Naive thymus-derived CD8-positive, alpha-beta T cell (primary cell): ENCODE measurements at regions not wholly inside any gene's neighbourhood (a gene's known extent, or its start where the extent isn't known, plus 50 kb on each side); places are given as distances from the start of the nearest gene placed in this dataset.
"Not testable (repeated sequence)": the region's sequence is repeated elsewhere in the genome, so short reads cannot be mapped to it uniquely, and the experiment has no call there.

Experiments
- ATAC-seq, 2 donors: fragments of 150-1000 bp; cut with Tn5 transposase in 1 of 2; sonication (Bioruptor Pico), chemical (Tn5 transposase) in 1 of 2; 1 replicate in 1 of 2; 2 replicates in 1 of 2; pipeline ENCODE4 v1.10.0; 2021; ENCODE audit warnings: mild to moderate bottlenecking in 2 of 2, moderate library complexity in 2 of 2
- POLR2A ChIA-PET: fragments of 350-600 bp; sonication (Branson Sonifier 250); formaldehyde crosslinking; loops from one replicate; lab custom pipeline; 2021; ENCODE audit warnings: antibody characterized with exemption; lab: Charles Lee
- DNase-seq, 10 donors: peaks; one replicate each; pipeline versions ENCODE4 v3.0.0 to v3.0.0-alpha.2; 2020 to 2022
- H3K27ac Mint-ChIP-seq, 10 donors: one replicate each; pipeline ENCODE4 v1.8.0; 2020 to 2022; ENCODE audit warnings: mild to moderate bottlenecking in 10 of 10, mixed read lengths in 10 of 10, moderate library complexity in 4 of 10, inconsistent platforms in 1 of 10
- H3K27me3 Mint-ChIP-seq, 5 donors: one replicate each; pipeline ENCODE4 v1.8.0; 2021 to 2022; ENCODE audit warnings: mixed read lengths in 5 of 5
- H3K36me3 Mint-ChIP-seq, 3 donors: one replicate each; pipeline ENCODE4 v1.8.0; 2020 to 2022; ENCODE audit warnings: mixed read lengths in 3 of 3, mild to moderate bottlenecking in 2 of 3, inconsistent platforms in 1 of 3
- H3K4me1 Mint-ChIP-seq, 4 donors: one replicate each; pipeline ENCODE4 v1.8.0; 2021 to 2022; ENCODE audit warnings: mixed read lengths in 4 of 4
- H3K4me3 Mint-ChIP-seq, 10 donors: one replicate each; pipeline ENCODE4 v1.8.0; 2020 to 2022; ENCODE audit warnings: mild to moderate bottlenecking in 10 of 10, mixed read lengths in 10 of 10, moderate library complexity in 6 of 10, inconsistent platforms in 1 of 10
- H3K9me3 Mint-ChIP-seq, 9 donors: one replicate each; pipeline ENCODE4 v1.8.0; 2020 to 2022; ENCODE audit warnings: mixed read lengths in 9 of 9, mild to moderate bottlenecking in 3 of 9, inconsistent platforms in 1 of 9, moderate library complexity in 1 of 9

- no peak for ATAC-seq
- no peaks in the 10 kb centered on the region for H3K36me3 Mint-ChIP-seq
- DNase-seq: no peak
- POLR2A ChIA-PET: no interaction called here
- peaks cover 0 to 2% (median 0%) of the 10 kb centered on the region in 5 donors for H3K27me3 Mint-ChIP-seq
- no peaks in the 10 kb centered on the region for H3K9me3 Mint-ChIP-seq
- H3K4me1 Mint-ChIP-seq: peaks cover 0 to 10% (median 5%) of the 10 kb centered on the region in 4 donors
- H3K4me3 Mint-ChIP-seq: no peak overlapping the region
- H3K27ac Mint-ChIP-seq: no peak overlapping the region
Measured at GRCh38 chr6:121929301-121929700, 470.2 kb upstream of the HSF2 start.

- DNase-seq (no peak), ATAC-seq (no peak)
- H3K27me3 Mint-ChIP-seq: peaks cover 0 to 2% (median 0%) of the 10 kb centered on the region in 5 donors
- no peaks in the 10 kb centered on the region for H3K36me3 Mint-ChIP-seq
- H3K4me3 Mint-ChIP-seq: no peak overlapping the region
- POLR2A ChIA-PET: no interaction called here
- H3K9me3 Mint-ChIP-seq: peaks cover 0 to 8% (median 0%) of the 10 kb centered on the region in 9 donors
- no peak overlapping the region for H3K27ac Mint-ChIP-seq
- no peaks in the 10 kb centered on the region for H3K4me1 Mint-ChIP-seq
Measured at GRCh38 chr6:121932076-121932991, 467.1 kb upstream of the HSF2 start.

- Mint-ChIP-seq H3K27ac (no peak overlapping the region), H3K9me3 (peaks cover 0 to 19% (median 5%) of the 10 kb centered on the region in 9 donors), H3K36me3 (peaks cover 0 to 3% (median 0%) of the 10 kb centered on the region in 3 donors), H3K27me3 (peaks cover 0 to 2% (median 0%) of the 10 kb centered on the region in 5 donors), H3K4me3 (no peak overlapping the region), H3K4me1 (no peaks in the 10 kb centered on the region)
- no peak for DNase-seq
- POLR2A ChIA-PET: no interaction called here
- no peak for ATAC-seq
Measured at GRCh38 chr6:121934451-121934850, 465.0 kb upstream of the HSF2 start.

GRCh38 chr6:121940728-121941127 lies 458.7 kb upstream of the HSF2 start:
- no peak overlapping the region for H3K27ac Mint-ChIP-seq
- H3K9me3 Mint-ChIP-seq: peaks cover 6 to 48% (median 21%) of the 10 kb centered on the region in 9 donors
- H3K4me3 Mint-ChIP-seq: no peak overlapping the region
- H3K27me3 Mint-ChIP-seq: no peaks in the 10 kb centered on the region
- POLR2A ChIA-PET: no interaction called here
- ATAC-seq (no peak), DNase-seq (no peak)
- H3K4me1 Mint-ChIP-seq: no peaks in the 10 kb centered on the region
- H3K36me3 Mint-ChIP-seq: peaks cover 2 to 21% (median 12%) of the 10 kb centered on the region in 3 donors

GRCh38 chr6:121944354-121944753 lies 455.1 kb upstream of the HSF2 start:
- H3K27me3 Mint-ChIP-seq: peaks cover 0 to 4% (median 0%) of the 10 kb centered on the region in 5 donors
- peaks cover 0 to 2% (median 0%) of the 10 kb centered on the region in 4 donors for H3K4me1 Mint-ChIP-seq
- POLR2A ChIA-PET: no interaction called here
- H3K9me3 Mint-ChIP-seq: peaks cover 3 to 36% (median 21%) of the 10 kb centered on the region in 9 donors
- H3K4me3 Mint-ChIP-seq: no peak overlapping the region
- DNase-seq: no peak
- H3K27ac Mint-ChIP-seq: no peak overlapping the region
- peaks cover 2 to 21% (median 12%) of the 10 kb centered on the region in 3 donors for H3K36me3 Mint-ChIP-seq
- ATAC-seq: no peak

- Mint-ChIP-seq H3K4me1 (peaks cover 0 to 5% (median 0%) of the 10 kb centered on the region in 4 donors), H3K27me3 (peaks cover 0 to 11% (median 3%) of the 10 kb centered on the region in 5 donors), H3K4me3 (no peak overlapping the region), H3K36me3 (peaks cover 0 to 3% (median 0%) of the 10 kb centered on the region in 3 donors), H3K27ac (no peak overlapping the region), H3K9me3 (peaks cover 0 to 7% (median 5%) of the 10 kb centered on the region in 9 donors)
- ATAC-seq (no peak), DNase-seq (no peak)
- POLR2A ChIA-PET: no interaction called here
Measured at GRCh38 chr6:121951123-121951522, 448.3 kb upstream of the HSF2 start.

- ATAC-seq (no peak), DNase-seq (no peak)
- H3K9me3 Mint-ChIP-seq: peaks cover 0 to 6% (median 0%) of the 10 kb centered on the region in 9 donors
- POLR2A ChIA-PET: no interaction called here
- no peaks in the 10 kb centered on the region for H3K36me3 Mint-ChIP-seq
- peaks cover 0 to 5% (median 0%) of the 10 kb centered on the region in 4 donors for H3K4me1 Mint-ChIP-seq
- H3K4me3 Mint-ChIP-seq: no peak overlapping the region
- H3K27ac Mint-ChIP-seq: no peak overlapping the region
- H3K27me3 Mint-ChIP-seq: peaks cover 0 to 11% (median 3%) of the 10 kb centered on the region in 5 donors
Measured at GRCh38 chr6:121951918-121952379, 447.5 kb upstream of the HSF2 start.

GRCh38 chr6:121955401-121955800 lies 444.1 kb upstream of the HSF2 start:
- ATAC-seq, H3K9me3 Mint-ChIP-seq, H3K27me3 Mint-ChIP-seq, H3K27ac Mint-ChIP-seq, H3K4me3 Mint-ChIP-seq, POLR2A ChIA-PET, DNase-seq, H3K36me3 Mint-ChIP-seq: not testable (repeated sequence)
- H3K4me1 Mint-ChIP-seq: peaks cover 12 to 16% (median 12%) of the 10 kb centered on the region in 4 donors

GRCh38 chr6:121956782-121957181 lies 442.7 kb upstream of the HSF2 start:
- Mint-ChIP-seq H3K4me1 (peaks cover 12 to 26% (median 14%) of the 10 kb centered on the region in 4 donors), H3K9me3 (peaks cover 0 to 3% (median 0%) of the 10 kb centered on the region in 9 donors), H3K27ac (no peak overlapping the region), H3K27me3 (peaks cover 0 to 3% (median 0%) of the 10 kb centered on the region in 5 donors), H3K4me3 (no peak overlapping the region), H3K36me3 (no peaks in the 10 kb centered on the region)
- ATAC-seq (no peak), DNase-seq (no peak)
- POLR2A ChIA-PET: no interaction called here

GRCh38 chr6:121959501-121959900 lies 440.0 kb upstream of the HSF2 start:
- Mint-ChIP-seq H3K4me1 (peaks cover 12 to 26% (median 14%) of the 10 kb centered on the region in 4 donors), H3K27ac (peak overlapping the region in 1 of 10 donors; percentile 26), H3K9me3 (peaks cover 0 to 3% (median 0%) of the 10 kb centered on the region in 9 donors), H3K36me3 (no peaks in the 10 kb centered on the region), H3K4me3 (peak overlapping the region in 8 of 10 donors; percentile 8 to 77 (median 58)), H3K27me3 (peaks cover 0 to 3% (median 0%) of the 10 kb centered on the region in 5 donors)
- peak; percentile 49 to 96 for ATAC-seq
- POLR2A ChIA-PET: no interaction called here
- DNase-seq: peak in 4 of 10 donors; percentile 1 to 60 (median 34)

- H3K27me3 Mint-ChIP-seq: no peaks in the 10 kb centered on the region
- no peak overlapping the region for H3K4me3 Mint-ChIP-seq
- DNase-seq: no peak
- H3K36me3 Mint-ChIP-seq: no peaks in the 10 kb centered on the region
- H3K9me3 Mint-ChIP-seq: peaks cover 0 to 4% (median 0%) of the 10 kb centered on the region in 9 donors
- H3K4me1 Mint-ChIP-seq: peaks cover 12 to 26% (median 14%) of the 10 kb centered on the region in 4 donors
- POLR2A ChIA-PET: no interaction called here
- no peak for ATAC-seq
- H3K27ac Mint-ChIP-seq: no peak overlapping the region
Measured at GRCh38 chr6:121961619-121962125, 437.8 kb upstream of the HSF2 start.

GRCh38 chr6:121963826-121964225 lies 435.6 kb upstream of the HSF2 start:
- H3K4me3 Mint-ChIP-seq: no peak overlapping the region
- POLR2A ChIA-PET: no interaction called here
- no peaks in the 10 kb centered on the region for H3K36me3 Mint-ChIP-seq

GRCh38 chr6:121965739-121966138 lies 433.7 kb upstream of the HSF2 start:
- POLR2A ChIA-PET: no interaction called here
- peaks cover 0 to 4% (median 0%) of the 10 kb centered on the region in 9 donors for H3K9me3 Mint-ChIP-seq
- DNase-seq (no peak), ATAC-seq (no peak)
- H3K27me3 Mint-ChIP-seq: no peaks in the 10 kb centered on the region
- no peak overlapping the region for H3K27ac Mint-ChIP-seq
- H3K4me1 Mint-ChIP-seq: peaks cover 0 to 7% (median 3%) of the 10 kb centered on the region in 4 donors
- H3K36me3 Mint-ChIP-seq: no peaks in the 10 kb centered on the region
- H3K4me3 Mint-ChIP-seq: no peak overlapping the region

More at GRCh38 chr6:121963826-121964225, 435.6 kb upstream of the HSF2 start:
- H3K4me1 Mint-ChIP-seq: peaks cover 12 to 22% (median 14%) of the 10 kb centered on the region in 4 donors
- H3K9me3 Mint-ChIP-seq: peaks cover 0 to 4% (median 0%) of the 10 kb centered on the region in 9 donors
- no peak overlapping the region for H3K27ac Mint-ChIP-seq
- DNase-seq (no peak), ATAC-seq (no peak)
- H3K27me3 Mint-ChIP-seq: no peaks in the 10 kb centered on the region
